Hematopoietic multipotent progenitor cell treated with erythropoietin and hydrocortisone succinate and interleukin-3 and kit ligand, for 4 days (in vitro differentiated cells): ENCODE measurements at regions not wholly inside any gene's neighbourhood (a gene's known extent, or its start where the extent isn't known, plus 50 kb on each side); places are given as distances from the start of the nearest gene placed in this dataset.
"Not testable (repeated sequence)": the region's sequence is repeated elsewhere in the genome, so short reads cannot be mapped to it uniquely, and the experiment has no call there.

Experiments
- DNase-seq: peaks from one replicate; pipeline ENCODE4 v3.0.0-alpha.2; 2015

DNA sequence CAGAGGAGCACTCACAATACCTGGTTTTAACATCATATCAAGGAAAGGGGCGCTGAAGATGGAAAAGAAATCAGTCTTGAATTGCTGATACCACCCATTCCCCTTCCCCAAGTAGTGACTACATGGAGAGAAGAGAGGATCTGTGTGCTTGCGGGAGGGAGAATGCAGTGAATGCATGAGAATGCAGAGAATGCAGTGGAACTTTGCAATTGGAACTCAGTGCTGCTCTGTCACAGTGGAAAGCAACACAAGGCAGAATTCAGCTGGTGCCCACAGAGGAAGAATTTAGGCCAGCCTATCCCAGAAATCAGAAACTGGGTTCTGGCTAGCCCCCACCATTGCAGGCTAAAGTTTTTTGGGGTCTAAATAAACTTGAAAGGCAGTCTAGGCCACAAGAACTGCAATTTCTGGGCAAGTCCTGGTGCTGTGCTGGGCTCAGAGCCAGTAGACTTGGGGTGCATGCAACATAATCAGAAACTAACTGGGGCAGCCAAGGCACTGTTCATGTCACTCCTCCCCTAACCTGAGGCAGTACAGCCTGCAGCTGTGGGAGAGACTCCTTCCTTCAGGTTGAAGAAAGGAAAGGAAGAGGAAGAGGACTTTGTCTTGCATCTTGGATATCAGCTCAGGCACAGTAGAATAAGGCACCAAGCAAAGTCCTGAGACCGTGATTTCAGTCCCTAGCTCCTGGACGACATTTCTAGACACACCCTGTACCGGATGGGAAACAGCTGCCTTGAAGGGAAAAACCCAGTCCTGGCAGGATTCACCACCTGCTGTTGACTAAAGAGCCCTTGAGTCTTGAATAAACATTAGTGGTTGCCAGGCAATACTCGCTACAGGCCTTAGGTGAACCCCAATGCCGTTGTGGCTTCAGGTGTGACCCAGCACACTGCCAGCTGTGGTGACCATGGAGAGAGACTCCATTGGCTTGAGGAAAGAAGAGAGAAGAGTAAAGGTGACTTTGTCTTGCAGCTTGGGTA lies 329.3 kb downstream of the TBL1XR1 start:
- no peak for DNase-seq

DNA sequence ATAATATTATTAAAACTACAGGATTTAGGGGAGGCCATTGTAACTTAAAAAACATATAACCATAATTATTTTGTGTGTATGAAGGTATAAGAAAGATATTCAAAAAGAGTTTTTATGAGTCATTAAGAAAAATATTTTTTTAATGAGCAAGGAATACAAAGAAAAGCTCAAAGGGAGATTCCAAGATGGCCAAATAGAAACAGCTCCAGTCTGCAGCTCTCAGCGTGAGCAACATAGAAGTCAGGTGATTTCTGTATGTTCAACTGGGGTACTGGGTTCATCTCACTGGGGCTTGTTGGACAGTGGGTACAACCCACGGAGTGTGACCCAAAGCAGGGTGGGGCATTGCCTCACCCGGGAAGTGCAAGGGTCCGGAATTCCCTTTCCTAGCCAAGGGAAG lies 336.1 kb downstream of the TBL1XR1 start:
- no peak for DNase-seq

DNA sequence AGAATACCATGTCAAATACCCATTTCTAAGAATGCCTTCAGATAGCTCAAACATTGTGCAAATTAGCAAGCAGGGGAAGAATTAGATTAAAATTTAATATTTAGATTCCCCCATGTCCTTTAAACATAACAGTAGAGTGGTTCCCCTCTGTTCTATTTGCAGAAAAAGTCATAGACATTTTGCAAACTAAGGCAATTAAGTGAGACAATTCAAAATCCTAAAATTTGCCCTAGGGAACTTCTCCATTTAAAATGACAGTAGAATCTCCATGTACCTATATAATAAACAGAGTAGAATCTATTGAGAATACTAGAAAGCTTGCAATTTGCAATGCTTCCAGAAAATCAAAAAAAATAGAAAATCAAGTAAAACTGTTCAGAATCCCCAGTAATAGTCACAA lies 340.6 kb downstream of the TBL1XR1 start:
- DNase-seq: no peak

DNA sequence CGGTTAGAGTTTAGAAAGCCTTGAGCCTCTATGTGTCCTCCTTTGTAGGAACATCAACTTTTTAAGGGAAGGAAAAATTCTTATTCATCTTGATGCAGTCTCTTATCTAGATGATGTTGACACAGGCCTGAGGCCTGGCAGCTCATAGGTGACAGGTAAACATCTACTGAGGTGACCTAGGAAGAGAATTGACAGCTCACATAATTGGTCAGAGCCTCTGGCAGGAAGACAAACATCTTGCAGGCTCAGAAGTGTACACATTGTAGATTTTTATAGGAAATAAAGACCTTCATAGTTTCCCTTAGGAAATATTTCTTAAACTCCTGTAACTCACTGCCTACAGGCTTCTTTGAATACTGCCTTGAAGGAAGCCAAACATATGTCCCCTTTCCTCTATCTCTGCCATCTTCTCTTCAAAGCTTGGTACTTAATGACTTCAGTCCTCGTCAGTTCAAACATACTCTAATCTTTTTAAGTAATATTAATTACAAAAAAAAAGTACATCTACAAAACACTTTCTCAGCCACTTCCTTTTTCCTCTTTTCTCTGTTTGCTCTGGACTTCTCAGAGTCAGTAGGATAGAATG lies 341.3 kb downstream of the TBL1XR1 start:
- DNase-seq: no peak

DNA sequence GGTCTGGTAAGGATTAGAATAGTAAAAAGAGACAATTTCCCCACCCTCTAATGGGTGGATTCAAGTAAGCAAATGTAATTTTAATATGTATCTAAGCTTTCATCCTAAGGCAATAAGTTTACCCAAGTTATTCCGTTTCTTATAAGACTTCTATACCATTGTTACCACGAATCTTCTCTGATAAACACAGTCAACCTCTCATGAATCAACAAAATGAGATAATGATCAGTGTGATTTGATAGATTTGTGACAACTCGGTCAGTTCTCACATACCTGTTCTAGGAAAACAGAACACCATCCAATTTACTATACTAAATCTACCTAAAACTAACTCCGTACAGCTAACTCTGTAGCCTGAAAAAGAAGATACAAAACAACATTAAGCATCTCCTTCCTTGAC lies 342.1 kb downstream of the TBL1XR1 start:
- no peak for DNase-seq

DNA sequence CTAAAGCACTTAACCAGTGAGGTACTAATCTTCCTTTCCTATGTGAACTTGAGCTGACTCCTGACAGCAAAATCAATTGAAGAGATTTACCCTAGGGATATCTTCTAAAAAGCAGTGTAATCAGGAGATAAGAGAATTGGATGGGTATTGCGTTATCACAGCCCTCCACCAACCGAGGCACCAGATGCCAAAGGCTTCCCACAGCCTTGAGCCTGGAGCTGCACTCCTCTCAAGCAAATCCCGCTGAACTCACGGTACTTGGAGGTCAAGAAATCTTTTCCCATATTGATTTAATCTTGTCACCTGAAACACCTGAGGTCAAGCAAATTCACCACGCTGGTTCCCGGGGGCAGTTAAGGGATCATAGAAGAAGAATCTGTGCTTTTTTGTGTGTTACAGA lies 346.8 kb downstream of the TBL1XR1 start:
- DNase-seq: no peak

DNA sequence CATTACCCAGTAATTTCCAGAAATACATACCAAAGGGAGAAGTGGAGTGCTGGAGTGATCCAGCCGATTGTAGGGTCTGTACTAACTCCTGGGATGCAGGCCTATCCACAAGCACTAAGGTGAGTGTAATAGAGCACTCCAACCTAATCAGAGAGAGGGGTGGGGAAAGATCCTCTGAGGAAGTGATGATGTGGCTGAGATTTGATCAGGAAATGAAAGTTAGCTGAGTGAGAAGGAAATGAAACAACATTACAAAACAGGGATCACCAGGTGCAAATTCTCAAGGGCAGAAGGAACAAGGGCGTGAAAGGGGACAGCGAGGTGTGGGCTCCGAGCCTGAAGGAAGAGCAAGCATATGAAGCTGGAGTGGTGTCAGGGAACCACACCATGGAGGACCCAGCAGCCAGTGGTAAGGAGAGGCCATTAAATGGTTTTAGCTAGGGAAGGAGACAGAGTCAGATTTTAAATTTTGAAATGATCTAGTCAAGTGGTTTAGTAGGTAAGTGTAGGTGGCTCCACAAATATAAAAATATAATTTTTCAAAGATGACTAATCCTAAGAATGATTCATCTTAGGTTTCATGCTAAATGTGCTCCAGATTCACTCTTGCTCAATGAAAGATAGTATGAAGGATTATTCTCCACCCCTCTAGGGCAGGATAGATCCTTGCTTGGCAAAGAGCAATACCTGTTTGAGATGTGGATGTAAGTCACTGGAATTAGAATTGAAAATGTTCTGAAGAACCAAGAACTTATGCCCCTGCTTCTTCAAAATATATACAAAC lies 348.7 kb downstream of the TBL1XR1 start:
- DNase-seq: no peak

DNA sequence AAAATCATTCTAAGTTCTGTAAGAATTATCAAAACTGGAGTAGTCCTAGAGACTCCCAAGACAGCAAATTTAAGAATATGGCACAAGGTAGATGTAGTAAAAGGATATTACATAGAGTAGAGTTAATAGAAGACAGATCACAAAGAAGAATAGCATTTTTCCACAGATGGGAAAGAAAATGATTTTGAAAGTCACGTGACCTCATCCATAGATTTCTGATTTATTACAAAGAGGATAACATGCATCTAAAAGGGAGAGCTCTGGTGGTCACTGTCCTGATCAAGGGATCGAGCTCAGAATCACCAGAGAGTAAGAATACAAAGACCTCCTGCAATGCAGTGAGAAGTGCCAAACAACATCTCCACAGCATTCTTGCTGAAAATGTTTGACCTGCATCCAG lies 354.4 kb downstream of the TBL1XR1 start:
- DNase-seq: no peak

DNA sequence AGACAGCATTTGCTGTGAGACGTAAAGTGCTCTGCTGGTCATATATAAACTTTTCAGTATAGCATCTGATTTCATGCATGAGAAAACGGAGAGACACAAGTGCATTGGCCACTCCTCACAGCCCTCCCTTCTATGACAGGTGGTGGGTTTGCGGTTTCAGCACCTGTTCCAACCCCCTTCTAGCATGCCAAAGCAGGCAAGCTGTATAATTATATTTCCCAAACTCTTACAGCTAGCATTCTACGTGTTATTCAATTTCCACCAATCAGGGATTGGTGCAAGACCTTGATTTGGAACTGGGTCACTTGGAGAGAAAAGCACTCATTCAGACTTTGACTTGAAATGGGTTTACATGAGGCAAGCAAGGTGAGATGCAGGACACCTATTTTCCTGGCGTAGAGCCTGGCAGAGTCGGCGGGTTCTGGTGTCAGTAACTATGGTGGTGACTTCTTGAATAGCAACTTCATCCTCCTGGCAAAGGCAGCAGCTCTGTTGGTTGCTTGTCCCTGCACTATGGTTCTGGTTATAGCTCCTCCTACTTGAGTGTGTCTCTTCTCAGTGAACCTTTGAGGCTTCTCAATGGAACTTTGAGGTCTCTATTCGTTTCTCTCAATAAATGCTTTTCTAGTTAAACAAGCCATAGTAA lies 356.5 kb downstream of the TBL1XR1 start:
- DNase-seq: no peak

DNA sequence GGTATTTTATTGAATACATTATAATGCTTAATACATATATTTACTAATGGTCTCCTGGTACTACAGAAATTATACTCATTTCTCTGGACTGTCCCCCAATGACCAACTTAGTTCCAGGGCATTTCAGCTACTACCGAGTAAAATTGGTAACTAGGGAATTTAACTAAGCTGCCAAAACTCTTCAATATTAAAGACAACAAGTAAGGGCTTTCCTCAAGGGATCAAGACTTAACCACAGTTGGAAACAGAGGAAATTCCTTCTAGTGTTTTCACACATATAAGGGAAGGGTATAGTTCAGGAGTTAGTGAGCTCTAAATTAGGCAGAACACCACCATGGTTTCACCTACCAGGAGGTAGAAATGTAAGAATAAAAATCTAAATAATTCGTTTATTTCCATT lies 357.4 kb downstream of the TBL1XR1 start:
- no peak for DNase-seq

DNA sequence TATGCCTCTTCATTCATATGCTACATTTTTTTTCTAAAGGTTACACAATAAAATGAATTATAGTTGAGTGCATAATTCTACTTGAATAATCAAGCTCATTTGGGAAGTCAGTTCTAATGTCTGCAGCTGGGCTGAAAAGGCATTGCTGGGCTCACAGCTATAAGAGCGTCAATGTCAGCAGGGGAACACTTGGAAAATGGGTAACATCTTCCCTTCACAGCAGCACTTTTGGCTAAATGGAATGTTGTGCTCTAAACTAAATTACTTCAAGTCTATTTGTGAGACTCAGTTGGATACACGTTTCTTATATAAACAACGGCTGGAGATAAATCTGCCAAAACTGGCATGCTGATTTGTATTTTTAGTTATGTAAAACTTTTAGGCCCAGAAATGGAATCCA lies 357.8 kb downstream of the TBL1XR1 start:
- DNase-seq: no peak

DNA sequence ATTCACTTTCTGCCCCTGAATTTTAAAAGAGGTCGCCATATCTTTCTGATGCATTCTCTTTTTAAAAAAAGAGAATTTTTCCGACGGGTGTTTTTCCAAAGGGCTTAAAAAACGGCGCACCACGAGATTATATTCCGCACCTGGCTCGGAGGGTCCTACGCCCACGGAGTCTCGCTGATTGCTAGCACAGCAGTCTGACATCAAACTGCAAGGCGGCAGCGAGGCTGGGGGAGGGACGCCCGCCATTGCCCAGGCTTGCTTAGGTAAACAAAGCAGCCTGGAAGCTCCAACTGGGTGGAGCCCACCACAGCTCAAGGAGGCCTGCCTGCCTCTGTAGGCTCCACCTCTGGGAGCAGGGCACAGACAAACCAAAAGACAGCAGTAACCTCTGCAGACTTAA lies 370.0 kb downstream of the TBL1XR1 start:
- DNase-seq: not testable (repeated sequence)

DNA sequence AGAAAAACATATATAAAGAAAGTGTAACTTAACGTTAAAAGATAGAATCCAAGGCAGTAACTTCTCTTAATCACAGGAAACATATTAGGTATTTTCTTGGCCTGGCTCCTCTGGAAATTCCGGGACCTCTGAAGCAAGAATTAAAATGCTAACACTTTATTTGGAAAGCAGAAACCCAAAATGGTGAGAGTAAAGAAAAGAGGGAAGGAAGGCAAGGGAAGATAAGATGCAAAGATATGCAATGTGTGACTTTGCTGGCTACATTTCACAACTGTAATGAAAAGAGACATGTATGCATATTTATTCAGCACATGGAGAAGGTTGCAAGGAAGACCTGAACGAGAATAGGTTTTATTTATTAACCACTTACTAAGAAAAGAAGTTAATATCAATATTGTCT lies 372.5 kb downstream of the TBL1XR1 start:
- DNase-seq: peak; percentile 55

DNA sequence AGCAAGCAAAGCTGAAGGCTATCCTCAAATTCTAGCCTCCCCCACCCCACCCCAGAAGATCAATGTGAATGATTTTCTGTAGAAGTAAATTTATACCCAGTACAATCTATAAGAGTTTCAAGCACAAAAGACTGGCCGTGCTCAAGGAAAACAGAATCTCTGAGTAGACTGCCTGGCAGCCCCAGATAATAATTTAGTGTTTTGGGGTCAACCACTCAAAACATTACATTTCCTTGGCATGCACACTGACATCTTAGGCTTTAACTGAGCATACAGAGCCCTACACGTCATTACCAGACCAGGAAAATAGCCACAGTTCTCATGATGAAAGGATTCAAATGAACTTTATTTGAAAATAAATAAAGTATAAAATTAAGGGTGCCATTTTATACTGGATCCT lies 376.5 kb downstream of the TBL1XR1 start:
- DNase-seq: peak; percentile 11

DNA sequence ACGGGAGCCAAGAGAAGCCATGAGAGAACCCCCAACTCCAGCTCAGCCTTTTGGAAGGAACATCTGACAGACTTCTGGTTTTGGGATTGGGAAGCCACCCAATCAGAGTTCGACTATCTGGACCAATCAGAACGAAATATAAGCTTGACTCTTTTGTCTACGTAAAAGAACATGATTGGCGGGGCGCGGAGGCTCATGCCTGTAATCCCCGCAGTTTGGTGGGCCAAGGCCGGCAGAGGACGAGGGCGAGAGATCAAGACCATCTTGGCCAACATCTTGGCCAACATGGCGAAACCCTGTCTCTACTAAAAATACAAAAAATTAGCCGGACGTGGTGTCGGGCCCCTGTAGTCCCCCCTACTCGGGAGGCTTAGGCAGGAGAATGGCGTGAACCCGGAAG lies 380.3 kb downstream of the TBL1XR1 start:
- no peak for DNase-seq

DNA sequence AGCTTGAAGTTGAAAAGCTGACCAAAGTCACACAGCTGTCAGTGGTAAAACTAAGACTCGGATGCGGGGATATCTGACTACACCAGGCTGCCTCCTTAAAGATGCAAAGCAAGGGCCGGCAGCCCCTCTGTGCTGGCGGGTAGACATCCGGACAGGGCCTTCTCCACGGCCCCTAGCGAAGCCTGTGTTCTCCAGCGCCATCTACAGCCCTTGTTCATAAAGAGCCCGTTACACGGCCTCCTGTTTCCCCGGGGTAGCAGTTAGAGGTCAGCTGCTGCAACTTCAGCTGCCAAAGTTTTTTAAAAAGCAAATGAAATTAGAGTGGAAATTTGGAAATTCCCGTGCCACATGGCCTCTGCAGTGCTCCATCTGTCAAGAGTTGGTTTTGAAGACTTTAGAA lies 383.0 kb downstream of the TBL1XR1 start:
- DNase-seq: peak; percentile 84

DNA sequence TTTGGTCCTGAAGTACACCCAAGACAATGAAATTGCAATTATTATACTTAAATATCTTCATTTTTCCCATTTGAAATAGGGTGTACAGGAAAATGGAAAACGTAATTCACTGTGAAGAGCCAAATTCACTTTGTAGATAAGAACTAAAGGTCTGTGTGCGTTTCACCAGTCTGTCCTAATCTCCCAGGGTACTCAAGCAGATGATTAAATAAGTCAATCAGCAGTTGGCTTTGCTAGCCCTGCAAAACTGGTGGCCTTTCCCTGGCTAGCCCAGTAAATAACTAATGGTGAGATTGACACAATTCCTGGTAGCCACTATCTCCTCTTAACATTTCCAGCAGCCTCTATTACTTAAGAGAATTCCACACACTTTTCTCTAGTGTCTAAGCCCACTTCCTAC lies 389.3 kb downstream of the TBL1XR1 start:
- no peak for DNase-seq

DNA sequence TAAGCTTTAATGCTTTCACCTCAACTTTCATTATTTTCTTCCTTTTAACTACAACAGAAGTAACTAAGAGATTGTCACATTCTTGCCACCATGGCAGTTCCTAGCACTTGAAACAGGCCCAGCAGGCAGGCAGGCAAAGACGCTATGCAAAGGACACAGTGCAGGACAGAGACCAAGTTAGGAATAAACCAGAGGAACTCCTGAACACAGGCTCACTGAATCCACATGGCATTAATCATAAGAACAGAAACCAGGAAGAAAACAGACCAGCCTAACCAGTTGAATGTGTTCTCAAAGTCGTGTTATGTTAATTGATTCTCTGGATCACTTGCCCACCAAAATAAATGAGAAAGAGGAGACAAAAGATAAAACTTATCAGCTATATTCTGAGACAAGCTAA lies 397.6 kb downstream of the TBL1XR1 start:
- DNase-seq: no peak

DNA sequence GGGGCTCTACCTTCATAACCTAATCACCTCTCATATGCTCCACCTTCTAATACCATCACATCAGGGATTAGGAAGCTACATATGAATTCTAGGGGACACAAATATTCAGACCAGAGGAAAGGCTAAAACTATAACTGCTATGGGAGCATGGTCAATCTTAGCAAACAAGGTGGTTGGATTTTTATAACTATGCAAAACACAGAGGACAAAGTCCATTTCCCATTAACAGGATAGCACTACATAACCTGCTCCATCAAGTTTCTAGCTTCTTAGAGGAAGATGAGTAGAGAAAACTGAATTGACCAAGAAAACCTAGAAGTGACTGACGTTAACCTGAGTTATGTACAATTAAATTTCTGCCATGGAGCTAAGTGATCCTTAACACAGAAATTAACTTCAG lies 398.6 kb downstream of the TBL1XR1 start:
- no peak for DNase-seq

DNA sequence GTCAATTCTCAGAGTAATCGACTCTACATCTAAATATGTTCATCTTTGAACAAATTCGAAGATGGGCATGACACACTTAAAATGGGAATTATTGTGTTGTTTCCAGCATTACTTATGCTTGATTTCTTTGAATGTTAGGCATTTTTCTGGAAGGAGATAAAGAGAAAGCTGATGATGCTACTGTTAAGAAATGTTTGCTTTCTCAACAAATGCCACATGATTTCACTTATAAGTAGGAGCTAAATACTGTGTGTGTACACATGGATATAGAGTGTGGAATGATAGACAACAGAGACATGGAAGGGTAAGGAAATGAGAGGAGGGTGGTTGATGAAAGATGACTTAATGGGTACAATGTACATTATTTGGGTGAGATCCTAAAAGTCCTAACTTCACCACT lies 400.9 kb downstream of the TBL1XR1 start:
- DNase-seq: no peak

DNA sequence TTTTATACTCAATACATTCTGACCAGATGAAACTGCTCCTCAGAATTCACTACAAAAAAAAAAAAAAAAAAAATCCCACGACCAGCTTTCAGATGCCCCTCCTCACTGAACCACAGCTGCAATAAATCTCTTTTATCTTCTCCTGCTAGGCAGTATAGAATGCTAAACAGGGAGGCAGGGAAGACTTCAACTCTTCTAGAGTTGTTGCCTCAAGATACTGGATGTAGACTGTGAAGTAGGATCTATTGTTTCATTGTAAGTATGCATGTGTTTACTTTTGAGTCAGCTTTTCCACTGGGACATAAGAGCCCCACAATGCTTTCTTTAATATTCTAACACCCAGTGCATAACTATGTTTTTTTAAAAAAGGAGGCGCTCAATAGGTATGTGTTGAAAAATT lies 401.4 kb downstream of the TBL1XR1 start:
- no peak for DNase-seq

DNA sequence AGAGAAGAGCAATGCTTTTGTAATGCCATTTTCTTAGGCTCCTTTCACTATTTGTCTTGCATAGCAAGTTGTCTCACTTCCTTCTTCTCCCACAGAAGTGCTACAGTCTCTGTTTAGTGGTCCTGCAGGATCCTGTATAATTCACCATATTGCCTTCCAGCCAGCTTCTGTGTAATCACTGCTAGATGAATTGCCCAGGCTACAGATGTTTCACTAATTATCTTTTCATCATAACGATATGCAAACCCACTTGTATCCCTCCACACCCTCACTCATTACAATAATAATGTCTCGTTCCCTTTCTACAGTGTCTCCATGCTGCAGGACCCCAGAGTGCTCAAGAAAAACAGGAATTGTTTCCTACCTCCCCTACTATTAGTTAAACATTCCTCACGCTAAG lies 402.9 kb downstream of the TBL1XR1 start:
- DNase-seq: no peak

DNA sequence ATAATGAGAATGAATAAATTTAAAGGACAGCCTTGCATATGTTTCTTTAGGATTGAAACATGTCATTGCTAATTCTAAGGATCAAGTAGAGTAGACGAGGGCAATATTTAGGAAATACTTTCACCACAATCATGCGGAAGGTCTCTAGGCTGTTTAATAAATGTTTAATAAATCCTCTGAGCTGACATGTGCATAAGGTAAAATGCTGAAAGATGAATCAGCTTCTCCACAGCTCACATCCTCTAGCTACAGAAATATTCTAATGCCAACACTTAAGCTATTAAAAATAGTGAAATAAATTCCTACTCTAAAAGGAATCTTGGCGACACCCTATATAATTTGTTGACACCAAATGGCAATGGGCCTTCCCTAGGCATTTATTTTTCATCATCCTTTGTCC lies 407.3 kb downstream of the TBL1XR1 start:
- no peak for DNase-seq
